Ectodermal cell (in vitro differentiated cells): ENCODE measurements at regions not wholly inside any gene's neighbourhood (a gene's known extent, or its start where the extent isn't known, plus 50 kb on each side); places are given as distances from the start of the nearest gene placed in this dataset.

ENCODE experiments used
- H3K27ac ChIP-seq: 2 replicates; pipeline ENCODE4 v1.7.0; 2013; ENCODE audit warnings: mild to moderate bottlenecking, low read depth, low read length; ENCODE audit not compliant: insufficient read depth, poor library complexity, severe bottlenecking
- H3K27me3 ChIP-seq: 2 replicates; pipeline ENCODE4 v1.7.0; 2013; ENCODE audit warnings: mild to moderate bottlenecking, low read length; ENCODE audit not compliant: insufficient read depth, control insufficient read depth, poor library complexity, severe bottlenecking
- H3K36me3 ChIP-seq: one replicate; pipeline ENCODE4 v1.7.0; 2013; ENCODE audit warnings: low read length; ENCODE audit not compliant: control insufficient read depth, insufficient read depth
- H3K4me1 ChIP-seq: one replicate; pipeline ENCODE4 v1.7.0; 2013; ENCODE audit warnings: low read length; ENCODE audit not compliant: control insufficient read depth, insufficient read depth
- H3K4me3 ChIP-seq: 2 replicates; pipeline ENCODE4 v1.7.0; 2013; ENCODE audit warnings: low read depth, low read length, control low read depth; ENCODE audit not compliant: insufficient read depth
- H3K9me3 ChIP-seq: 2 replicates; pipeline ENCODE4 v1.7.0; 2013; ENCODE audit warnings: mild to moderate bottlenecking, low read length, moderate library complexity; ENCODE audit not compliant: control insufficient read depth
- WGBS, 2 experiments: methylation state at CpG; one replicate each; pipeline ENCODE4 v1.1.7; 2013; ENCODE audit warnings: missing lambda C conversion rate in 2 of 2; 5-methylcytosine and 5-hydroxymethylcytosine counted together

- H3K36me3 ChIP-seq = no peaks in the 10 kb centered on the region
- H3K4me1 ChIP-seq = no peaks in the 10 kb centered on the region
- 85 to 89% methylated on average over 8 of the region's 8 CpGs for WGBS, 2 experiments
- no peaks in the 10 kb centered on the region for H3K9me3 ChIP-seq
- no peak overlapping the region for H3K4me3 ChIP-seq
- no peak overlapping the region for H3K27ac ChIP-seq
- no peaks in the 10 kb centered on the region for H3K27me3 ChIP-seq
Measured at GRCh38 chr21:27813750-27814149, 846.9 kb upstream of the ADAMTS5 start.

GRCh38 chr21:27813344-27813743, 846.5 kb upstream of the ADAMTS5 start:
- Histone ChIP-seq H3K4me1 (no peaks in the 10 kb centered on the region), H3K36me3 (no peaks in the 10 kb centered on the region), H3K4me3 (no peak overlapping the region), H3K27ac (no peak overlapping the region), H3K27me3 (no peaks in the 10 kb centered on the region), H3K9me3 (no peaks in the 10 kb centered on the region)
- WGBS, 2 experiments = 100% methylated on average over 1 of the region's 1 CpG; no CpG with 5 or more reads in 1 of the 2 experiments

GRCh38 chr21:27812279-27812678, 845.4 kb upstream of the ADAMTS5 start:
- no peak overlapping the region for H3K4me3 ChIP-seq
- WGBS, 2 experiments = 88 to 96% methylated on average over 3 to 4 of the region's 4 CpGs
- no peaks in the 10 kb centered on the region for H3K9me3 ChIP-seq
- no peak overlapping the region for H3K27ac ChIP-seq
- H3K27me3 ChIP-seq = no peaks in the 10 kb centered on the region
- H3K4me1 ChIP-seq = no peaks in the 10 kb centered on the region
- H3K36me3 ChIP-seq = no peaks in the 10 kb centered on the region

GRCh38 chr21:27808923-27809322, 842.0 kb upstream of the ADAMTS5 start:
- H3K4me3 ChIP-seq = no peak overlapping the region
- no peak overlapping the region for H3K27ac ChIP-seq
- H3K9me3 ChIP-seq = no peaks in the 10 kb centered on the region
- H3K36me3 ChIP-seq = no peaks in the 10 kb centered on the region
- no peaks in the 10 kb centered on the region for H3K4me1 ChIP-seq
- no peaks in the 10 kb centered on the region for H3K27me3 ChIP-seq

GRCh38 chr21:27807596-27807995, 840.7 kb upstream of the ADAMTS5 start:
- Histone ChIP-seq H3K27me3 (no peaks in the 10 kb centered on the region), H3K9me3 (no peaks in the 10 kb centered on the region), H3K27ac (no peak overlapping the region), H3K4me3 (no peak overlapping the region), H3K4me1 (no peaks in the 10 kb centered on the region), H3K36me3 (no peaks in the 10 kb centered on the region)
- 97 to 99% methylated on average over 4 of the region's 4 CpGs for WGBS, 2 experiments

GRCh38 chr21:27806281-27806680, 839.4 kb upstream of the ADAMTS5 start:
- Histone ChIP-seq H3K36me3 (no peaks in the 10 kb centered on the region), H3K4me3 (no peak overlapping the region), H3K4me1 (no peaks in the 10 kb centered on the region), H3K27me3 (no peaks in the 10 kb centered on the region), H3K9me3 (no peaks in the 10 kb centered on the region), H3K27ac (no peak overlapping the region)
- 96% methylated on average over 5 of the region's 5 CpGs for WGBS, 2 experiments

GRCh38 chr21:27805696-27806095, 838.8 kb upstream of the ADAMTS5 start:
- no peaks in the 10 kb centered on the region for H3K4me1 ChIP-seq
- H3K36me3 ChIP-seq = no peaks in the 10 kb centered on the region
- H3K4me3 ChIP-seq = no peak overlapping the region
- H3K27ac ChIP-seq = no peak overlapping the region
- H3K9me3 ChIP-seq = no peaks in the 10 kb centered on the region
- H3K27me3 ChIP-seq = no peaks in the 10 kb centered on the region

GRCh38 chr21:27804515-27804914, 837.6 kb upstream of the ADAMTS5 start:
- Histone ChIP-seq H3K9me3 (no peaks in the 10 kb centered on the region), H3K4me3 (no peak overlapping the region), H3K27ac (no peak overlapping the region), H3K4me1 (no peaks in the 10 kb centered on the region), H3K27me3 (no peaks in the 10 kb centered on the region), H3K36me3 (no peaks in the 10 kb centered on the region)
- WGBS, 2 experiments = 92 to 93% methylated on average over 2 of the region's 2 CpGs

- Histone ChIP-seq H3K36me3 (no peaks in the 10 kb centered on the region), H3K4me3 (no peak overlapping the region)
Measured at GRCh38 chr21:27803571-27803970, 836.7 kb upstream of the ADAMTS5 start.

GRCh38 chr21:27802816-27803475, 836.1 kb upstream of the ADAMTS5 start:
- no peaks in the 10 kb centered on the region for H3K9me3 ChIP-seq
- no peak overlapping the region for H3K27ac ChIP-seq
- no peaks in the 10 kb centered on the region for H3K27me3 ChIP-seq
- no peaks in the 10 kb centered on the region for H3K4me1 ChIP-seq
- no peak overlapping the region for H3K4me3 ChIP-seq
- no peaks in the 10 kb centered on the region for H3K36me3 ChIP-seq
- WGBS, 2 experiments = 51 to 55% methylated on average over 5 of the region's 7 CpGs

More at GRCh38 chr21:27803571-27803970, 836.7 kb upstream of the ADAMTS5 start:
- H3K4me1 ChIP-seq = no peaks in the 10 kb centered on the region
- H3K27me3 ChIP-seq = no peaks in the 10 kb centered on the region
- H3K27ac ChIP-seq = no peak overlapping the region
- no peaks in the 10 kb centered on the region for H3K9me3 ChIP-seq
- WGBS, 2 experiments = no CpG with 5 or more reads among the region's 2 CpGs

- Histone ChIP-seq H3K36me3 (no peaks in the 10 kb centered on the region), H3K9me3 (no peaks in the 10 kb centered on the region), H3K4me1 (no peaks in the 10 kb centered on the region), H3K27ac (no peak overlapping the region), H3K4me3 (no peak overlapping the region), H3K27me3 (no peaks in the 10 kb centered on the region)
- WGBS, 2 experiments = 93 to 96% methylated on average over 8 of the region's 8 CpGs
Measured at GRCh38 chr21:27799861-27800260, 833.0 kb upstream of the ADAMTS5 start.
